GM23338 (cell line): ENCODE measurements at regions not wholly inside any gene's neighbourhood (a gene's known extent, or its start where the extent isn't known, plus 50 kb on each side); places are given as distances from the start of the nearest gene placed in this dataset.

ENCODE experiments used
- ATAC-seq: fragments of 200-7000 bp; cut with Tn5 transposase; 3 replicates; pipeline ENCODE4 v1.9.1; 2020
- DNase-seq: peaks from one replicate; pipeline ENCODE4 v3.0.0-alpha.2; 2015; ENCODE audit warnings: low spot score
- H2AFZ ChIP-seq: fragments of 200-600 bp; sonication (generic); 2 replicates; pipeline ENCODE4 v1.8.0; 2016; ENCODE audit warnings: antibody characterized with exemption, mild to moderate bottlenecking, moderate library complexity
- H3F3A ChIP-seq: fragments of 200-600 bp; sonication (generic); replicated peaks from 2 replicates; pipeline ENCODE4 v1.8.0; 2017; ENCODE audit warnings: antibody characterized with exemption, mixed run types, low read depth
- H3K27ac ChIP-seq: fragments of 200-600 bp; sonication (generic); 2 replicates; pipeline ENCODE4 v1.6.1; 2016; ENCODE audit warnings: low read depth
- H3K27me3 ChIP-seq: fragments of 200-600 bp; sonication (generic); 2 replicates; pipeline ENCODE4 v1.8.0; 2016; ENCODE audit warnings: mild to moderate bottlenecking, mixed run types, moderate library complexity; ENCODE audit not compliant: insufficient read depth
- H3K36me3 ChIP-seq: fragments of 200-600 bp; sonication (generic); 2 replicates; pipeline ENCODE4 v1.8.0; 2016; ENCODE audit warnings: mild to moderate bottlenecking; ENCODE audit not compliant: insufficient read depth
- H3K4me1 ChIP-seq: fragments of 200-600 bp; sonication (generic); 2 replicates; pipeline ENCODE4 v1.8.0; 2016; ENCODE audit warnings: mild to moderate bottlenecking, moderate library complexity; ENCODE audit not compliant: insufficient read depth
- H3K4me2 ChIP-seq: fragments of 200-600 bp; sonication (generic); 2 replicates; pipeline ENCODE4 v1.7.1; 2017; ENCODE audit warnings: mixed run types
- H3K4me3 ChIP-seq: fragments of 200-600 bp; sonication (generic); 2 replicates; pipeline ENCODE4 v1.6.1; 2016; ENCODE audit warnings: mixed run types
- H3K79me2 ChIP-seq: fragments of 200-600 bp; sonication (generic); replicated peaks from 2 replicates; pipeline ENCODE4 v1.8.0; 2017; ENCODE audit warnings: mild to moderate bottlenecking; ENCODE audit not compliant: insufficient read depth
- H3K9me2 ChIP-seq: fragments of 200-600 bp; sonication (generic); 2 replicates; pipeline ENCODE4 v1.8.0; 2017; ENCODE audit not compliant: insufficient read depth
- H4K20me1 ChIP-seq: fragments of 200-600 bp; sonication (generic); replicated peaks from 2 replicates; pipeline ENCODE4 v1.8.0; 2017; ENCODE audit warnings: mild to moderate bottlenecking; ENCODE audit not compliant: insufficient read depth
- H3K27ac Mint-ChIP-seq: 2 replicates; pipeline ENCODE4 v1.8.0; 2020; ENCODE audit warnings: inconsistent platforms, mild to moderate bottlenecking, moderate library complexity, mixed read lengths
- H3K27me3 Mint-ChIP-seq: 3 replicates; pipeline ENCODE4 v1.8.0; 2022; ENCODE audit warnings: low read depth, mild to moderate bottlenecking, moderate library complexity, mixed read lengths, inconsistent platforms; ENCODE audit not compliant: insufficient read depth, poor library complexity
- H3K36me3 Mint-ChIP-seq: 3 replicates; pipeline ENCODE4 v1.8.0; 2021; ENCODE audit warnings: low read depth, mild to moderate bottlenecking, inconsistent platforms, moderate library complexity, mixed read lengths
- H3K4me1 Mint-ChIP-seq: 3 replicates; pipeline ENCODE4 v1.8.0; 2020; ENCODE audit warnings: mild to moderate bottlenecking, inconsistent platforms, mixed read lengths
- H3K4me3 Mint-ChIP-seq: 3 replicates; pipeline ENCODE4 v1.8.0; 2021; ENCODE audit warnings: moderate library complexity, mild to moderate bottlenecking, inconsistent platforms, mixed read lengths
- H3K9me3 Mint-ChIP-seq: 3 replicates; pipeline ENCODE4 v1.8.0; 2020; ENCODE audit warnings: moderate library complexity, mild to moderate bottlenecking, inconsistent platforms, mixed read lengths
- CREB1 ChIP-seq: fragments of 250-450 bp; sonication (Bioruptor Pico); IDR thresholded peaks from 2 replicates; pipeline ENCODE4 v1.5.0; 2020; ENCODE audit warnings: low read depth, mild to moderate bottlenecking, moderate library complexity
- CTCF ChIP-seq, 2 experiments: fragments of 200-600 bp in 1 of 2; sonication (generic) in 1 of 2; conservative IDR thresholded peaks; 2 replicates each; pipeline versions ENCODE4 v1.5.1 to v1.6.1; 2016 to 2017; ENCODE audit warnings: antibody characterized with exemption in 2 of 2, low read depth in 2 of 2, mild to moderate bottlenecking in 2 of 2, moderate library complexity in 1 of 2
- ETS1 ChIP-seq: IDR thresholded peaks from 2 replicates; pipeline ENCODE4 v1.6.1; 2016; ENCODE audit warnings: antibody characterized with exemption
- EZH2 ChIP-seq: fragments of 200-600 bp; sonication (generic); IDR thresholded peaks from one replicate; pipeline ENCODE4 v1.8.0; 2017; ENCODE audit warnings: antibody characterized with exemption, mild to moderate bottlenecking, low read depth; ENCODE audit not compliant: unreplicated experiment
- EZH2phosphoT487 ChIP-seq: fragments of 200-600 bp; sonication (generic); IDR thresholded peaks from one replicate; pipeline ENCODE4 v1.8.1; 2018; ENCODE audit warnings: antibody characterized with exemption; ENCODE audit not compliant: unreplicated experiment
- JUNB ChIP-seq: IDR thresholded peaks from one replicate; pipeline ENCODE4 v1.6.1; 2016; ENCODE audit warnings: antibody characterized with exemption; ENCODE audit not compliant: unreplicated experiment
- NANOG ChIP-seq: IDR thresholded peaks from 2 replicates; pipeline ENCODE4 v1.6.1; 2016; ENCODE audit warnings: antibody characterized with exemption, borderline replicate concordance
- POLR2AphosphoS5 ChIP-seq: IDR thresholded peaks from 2 replicates; pipeline ENCODE4 v1.6.1; 2016; ENCODE audit warnings: antibody characterized with exemption, low read depth
- REST ChIP-seq: IDR thresholded peaks from one replicate; pipeline ENCODE4 v1.6.1; 2018; ENCODE audit warnings: antibody characterized with exemption; ENCODE audit not compliant: unreplicated experiment
- STAT1 ChIP-seq: IDR thresholded peaks from one replicate; pipeline ENCODE4 v1.6.1; 2016; ENCODE audit warnings: antibody characterized with exemption; ENCODE audit not compliant: unreplicated experiment
- ZNF114 ChIP-seq: fragments of 250-450 bp; sonication (Bioruptor Pico); IDR thresholded peaks from 2 replicates; pipeline ENCODE4 v1.5.0; 2020; ENCODE audit warnings: mild to moderate bottlenecking, moderate library complexity
- ZNF331 ChIP-seq: fragments of 250-450 bp; sonication (Bioruptor Pico); IDR thresholded peaks from 2 replicates; pipeline ENCODE4 v1.5.0; 2020; ENCODE audit warnings: low read depth, mild to moderate bottlenecking, moderate library complexity
- ZNF462 ChIP-seq: fragments of 250-450 bp; sonication (Bioruptor Pico); IDR thresholded peaks from 2 replicates; pipeline ENCODE4 v1.5.0; 2020; ENCODE audit warnings: mild to moderate bottlenecking, moderate library complexity

GRCh38 chr12:30378307-30378706 lies 317.4 kb downstream of the IPO8 start:
- H3K4me3 Mint-ChIP-seq, result no peak overlapping the region
- H3K4me2 ChIP-seq, result no peak overlapping the region
- H3K9me2 ChIP-seq, result 0 out of 2 replicates have a peak, but pooled peaks cover 21% of the 10 kb centered on the region
- H3K79me2 ChIP-seq, result no peaks in the 10 kb centered on the region
- peaks cover 52% of the 10 kb centered on the region for H3K9me3 Mint-ChIP-seq
- H2AFZ ChIP-seq, result no peak overlapping the region
- ATAC-seq (no peak), DNase-seq (no peak)
- H3K36me3 ChIP-seq, result 0 out of 2 replicates have a peak, but pooled peaks cover 4% of the 10 kb centered on the region
- H3K4me1 ChIP-seq, result no peaks in the 10 kb centered on the region
- H3K27me3 ChIP-seq, result no peaks in the 10 kb centered on the region
- no peaks in the 10 kb centered on the region for H3K4me1 Mint-ChIP-seq
- no peak overlapping the region for H3K27ac Mint-ChIP-seq
- H3K36me3 Mint-ChIP-seq, result peaks cover 8% of the 10 kb centered on the region; the same call in 1 of the 3 replicates
- no peak overlapping the region for H3K27ac ChIP-seq
- TF ChIP-seq CREB1 (no peak), EZH2phosphoT487 (no peak), ETS1 (no peak), ZNF462 (no peak), ZNF331 (no peak), NANOG (no peak), POLR2AphosphoS5 (no peak), STAT1 (no peak), ZNF114 (CRISPR knock-in tag) (no peak), REST (no peak), EZH2 (no peak), JUNB (no peak), CTCF (conservative IDR thresholded peaks at IDR 0.05; ENCODE audit: low read depth in 2 of 2) (no peak)
- no peaks in the 10 kb centered on the region for H4K20me1 ChIP-seq
- no peak overlapping the region for H3K4me3 ChIP-seq
- H3K27me3 Mint-ChIP-seq, result peaks cover 5% of the 10 kb centered on the region
- H3F3A ChIP-seq, result no peaks in the 10 kb centered on the region
